ENCODE measurements at regions not wholly inside any gene's neighbourhood (a gene's known extent, or its start where the extent isn't known, plus 50 kb on each side); places are given as distances from the start of the nearest gene placed in this dataset.

- ATAC-seq, result no peak
- no peak for TF ChIP-seq ARNTL (CRISPR knock-in tag; IDR thresholded peaks at IDR 0.05; ENCODE audit: borderline replicate concordance, low read depth)
- TF ChIP-seq ZNF8 (CRISPR knock-in tag; IDR thresholded peaks at IDR 0.05), result no peak
- TF ChIP-seq ISL1 (CRISPR knock-in tag; IDR thresholded peaks at IDR 0.05), result no peak
- TF ChIP-seq PATZ1 (CRISPR knock-in tag; IDR thresholded peaks at IDR 0.05; ENCODE audit: borderline replicate concordance), result no peak
- TF ChIP-seq RARB (CRISPR knock-in tag; IDR thresholded peaks at IDR 0.05), result no peak
- TF ChIP-seq ZNF565 (CRISPR knock-in tag; conservative IDR thresholded peaks at IDR 0.05; ENCODE audit: low read depth), result no peak
- no peak for TF ChIP-seq PPARA (CRISPR knock-in tag; IDR thresholded peaks at IDR 0.05; ENCODE audit: borderline replicate concordance)
- no peak for TF ChIP-seq ZFP30 (CRISPR knock-in tag; IDR thresholded peaks at IDR 0.05)
- TF ChIP-seq ZNF70 (CRISPR knock-in tag; IDR thresholded peaks at IDR 0.05), result no peak
- no peak for TF ChIP-seq CSRNP3 (CRISPR knock-in tag; IDR thresholded peaks at IDR 0.05)
These were observed 656.0 kb downstream of the MCTP2 start for GRCh38 chr15:94887391-94887790.

- TF ChIP-seq ISL1 (CRISPR knock-in tag; IDR thresholded peaks at IDR 0.05), result no peak
- TF ChIP-seq CSDC2 (CRISPR knock-in tag; IDR thresholded peaks at IDR 0.05), result no peak
- TF ChIP-seq ZNF70 (CRISPR knock-in tag; IDR thresholded peaks at IDR 0.05), result no peak
- TF ChIP-seq OSR1 (CRISPR knock-in tag; IDR thresholded peaks at IDR 0.05), result no peak
- TF ChIP-seq ZFP30 (CRISPR knock-in tag; IDR thresholded peaks at IDR 0.05), result no peak
- TF ChIP-seq ZC3H10 (CRISPR knock-in tag; IDR thresholded peaks at IDR 0.05), result no peak
- TF ChIP-seq TOX (CRISPR knock-in tag; IDR thresholded peaks at IDR 0.05; ENCODE audit: borderline replicate concordance), result no peak
- no peak for ATAC-seq
These were observed 657.8 kb downstream of the MCTP2 start for GRCh38 chr15:94889153-94889552.

GRCh38 chr15:94893091-94893490, 661.7 kb downstream of the MCTP2 start:
- TF ChIP-seq PPARA (CRISPR knock-in tag; IDR thresholded peaks at IDR 0.05; ENCODE audit: borderline replicate concordance) (no peak), CREB5 (CRISPR knock-in tag; IDR thresholded peaks at IDR 0.05; ENCODE audit: low read depth) (no peak), ZNF70 (CRISPR knock-in tag; IDR thresholded peaks at IDR 0.05) (no peak), TSHZ2 (CRISPR knock-in tag; IDR thresholded peaks at IDR 0.05) (no peak), ZFP30 (CRISPR knock-in tag; IDR thresholded peaks at IDR 0.05) (no peak), ZC3H10 (CRISPR knock-in tag; IDR thresholded peaks at IDR 0.05) (no peak), ZFP3 (CRISPR knock-in tag; IDR thresholded peaks at IDR 0.05) (no peak), POU6F1 (CRISPR knock-in tag; IDR thresholded peaks at IDR 0.05; ENCODE audit: borderline replicate concordance, low read depth) (no peak), CSDC2 (CRISPR knock-in tag; IDR thresholded peaks at IDR 0.05) (no peak), RARB (CRISPR knock-in tag; IDR thresholded peaks at IDR 0.05) (no peak), ZNF8 (CRISPR knock-in tag; IDR thresholded peaks at IDR 0.05) (no peak)
- ATAC-seq, result no peak

- ATAC-seq, result no peak
- no peak for TF ChIP-seq PPARA (CRISPR knock-in tag; IDR thresholded peaks at IDR 0.05; ENCODE audit: borderline replicate concordance)
- no peak for TF ChIP-seq TSHZ2 (CRISPR knock-in tag; IDR thresholded peaks at IDR 0.05)
- no peak for TF ChIP-seq GLIS3 (CRISPR knock-in tag; IDR thresholded peaks at IDR 0.05)
- no peak for TF ChIP-seq SNAI2 (CRISPR knock-in tag; IDR thresholded peaks at IDR 0.05)
- TF ChIP-seq POU6F1 (CRISPR knock-in tag; IDR thresholded peaks at IDR 0.05; ENCODE audit: borderline replicate concordance, low read depth), result no peak
- TF ChIP-seq RARB (CRISPR knock-in tag; IDR thresholded peaks at IDR 0.05), result no peak
- TF ChIP-seq ZFP30 (CRISPR knock-in tag; IDR thresholded peaks at IDR 0.05), result no peak
- TF ChIP-seq TCF4 (CRISPR knock-in tag; IDR thresholded peaks at IDR 0.05; ENCODE audit: borderline replicate concordance), result no peak
These were observed 662.7 kb downstream of the MCTP2 start for GRCh38 chr15:94894056-94894455.

Measured in SK-N-SH treated with all-trans-retinoic acid at 6 μM for 48 hours (cell line).